ENCODE measurements at regions not wholly inside any gene's neighbourhood (a gene's known extent, or its start where the extent isn't known, plus 50 kb on each side); places are given as distances from the start of the nearest gene placed in this dataset.

- no peak for TF ChIP-seq MAFK (conservative IDR thresholded peaks at IDR 0.05 in 1 of 2, IDR thresholded peaks at IDR 0.05 in 1 of 2; ENCODE audit: low read length in 2 of 2)
- no peak for TF ChIP-seq REPIN1 (CRISPR knock-in tag; IDR thresholded peaks at IDR 0.05; ENCODE audit: borderline replicate concordance, low read depth)
- no peak for TF ChIP-seq ZBTB8A (CRISPR knock-in tag; IDR thresholded peaks at IDR 0.05; ENCODE audit: borderline replicate concordance, low read depth)
- TF ChIP-seq ZNF720 (CRISPR knock-in tag; IDR thresholded peaks at IDR 0.05), result no peak
Observed at GRCh38 chr5:17951392-17952169, 317.3 kb downstream of the TAF11L14 start (continued).

GRCh38 chr5:17952231-17952630, 318.0 kb downstream of the TAF11L14 start:
- in situ Hi-C loops (cut with HindIII; ENCODE audit: extremely low pct_ligation_motif_present, low pct_unique_long_range_greater_than_20kb), result no loop called here
- no peaks in the 10 kb centered on the region for H4K20me1 ChIP-seq (ENCODE audit: insufficient read depth, low read length)
- CTCF ChIA-PET (ENCODE audit: low intra/inter-chr PET ratio, low total read pairs), result no interaction called here
- H3K27ac ChIP-seq (ENCODE audit: extremely low read length, insufficient read depth, low read length), result no peak overlapping the region
- peaks cover 92% of the 10 kb centered on the region for H3K9me3 ChIP-seq (ENCODE audit: low read length)
- no peaks in the 10 kb centered on the region for H3K27me3 ChIP-seq (ENCODE audit: control insufficient read depth in 1 of 2, insufficient read depth in 2 of 2, low read length in 2 of 2)
- no peak overlapping the region for H3K4me2 ChIP-seq (ENCODE audit: low read depth, low read length)
- no peak for DNase-seq (ENCODE audit: low spot score)
- no TSS peak for BruUV-seq (replicated peaks)
- POLR2A ChIA-PET, result no interaction called here
- H3K4me1 ChIP-seq (ENCODE audit: insufficient read depth, low read length), result no peaks in the 10 kb centered on the region
- no peak for ATAC-seq
- FAIRE-seq, result no peak
- no peak overlapping the region for H3K4me3 ChIP-seq (replicated peaks in 1 of 3; ENCODE audit: insufficient read depth in 1 of 3, low read depth in 2 of 3, low read length in 3 of 3)
- 9% methylated on average over 4 of the region's 4 CpGs for WGBS (ENCODE audit: low lambda C conversion rate)
- no peaks in the 10 kb centered on the region for H3K36me3 ChIP-seq (replicated peaks in 1 of 2; ENCODE audit: control insufficient read depth in 1 of 2, insufficient read depth in 2 of 2, low read length in 2 of 2)
- intact Hi-C loops (cut with micrococcal nuclease; ENCODE audit: unreplicated experiment), result no loop called here
- no peak overlapping the region for H3K9ac ChIP-seq (ENCODE audit: insufficient read depth, low read depth, low read length)
- no peak overlapping the region for H2AFZ ChIP-seq (ENCODE audit: low read length)
- H3K79me2 ChIP-seq (ENCODE audit: insufficient read depth, low read length), result no peaks in the 10 kb centered on the region
- TF ChIP-seq ZNF326 (CRISPR knock-in tag; IDR thresholded peaks at IDR 0.05; ENCODE audit: borderline replicate concordance) (no peak), ZNF510 (CRISPR knock-in tag; IDR thresholded peaks at IDR 0.05; ENCODE audit: low read depth) (no peak), ZBTB49 (CRISPR knock-in tag; IDR thresholded peaks at IDR 0.05; ENCODE audit: borderline replicate concordance) (no peak), ZNF83 (CRISPR knock-in tag; IDR thresholded peaks at IDR 0.05; ENCODE audit: borderline replicate concordance) (no peak), PPARG (CRISPR knock-in tag; conservative IDR thresholded peaks at IDR 0.05) (no peak), SOX6 (IDR thresholded peaks at IDR 0.05) (no peak), SOX6 (CRISPR knock-in tag; IDR thresholded peaks at IDR 0.05) (no peak), RNF219 (CRISPR knock-in tag; IDR thresholded peaks at IDR 0.05) (no peak), NFIB (CRISPR knock-in tag; IDR thresholded peaks at IDR 0.05; ENCODE audit: borderline replicate concordance) (no peak), POGK (CRISPR knock-in tag; conservative IDR thresholded peaks at IDR 0.05) (no peak), SRF (IDR thresholded peaks at IDR 0.05; ENCODE audit: low read depth, low read length) (no peak)

Data from HepG2 (cell line).